Astrocyte (in vitro differentiated cells and primary cell): ENCODE measurements at regions not wholly inside any gene's neighbourhood (a gene's known extent, or its start where the extent isn't known, plus 50 kb on each side); places are given as distances from the start of the nearest gene placed in this dataset.

ENCODE experiments used
- DNase-seq: peaks from one replicate; pipeline ENCODE4 v3.0.0-alpha.2; 2010; ENCODE audit warnings: low read depth
- FAIRE-seq: peaks from 2 replicates; lab custom pipeline; 2011; peaks lifted over from hg19 to GRCh38; lab: Jason Lieb, UNC
- H2AFZ ChIP-seq: 2 replicates; pipeline ENCODE4 v1.6.0; 2012; ENCODE audit warnings: low read depth, low read length, inconsistent platforms
- H3K27ac ChIP-seq: 2 replicates; pipeline ENCODE4 v1.5.1; 2011; ENCODE audit warnings: low read depth, low read length, inconsistent platforms
- H3K27me3 ChIP-seq: 2 replicates; pipeline ENCODE4 v1.6.0; 2011; ENCODE audit warnings: low read length, inconsistent platforms; ENCODE audit not compliant: insufficient read depth
- H3K36me3 ChIP-seq: 2 replicates; pipeline ENCODE4 v1.5.1; 2011; ENCODE audit warnings: low read length, inconsistent platforms; ENCODE audit not compliant: insufficient read depth
- H3K4me1 ChIP-seq: 2 replicates; pipeline ENCODE4 v1.5.1; 2011; ENCODE audit warnings: low read length, inconsistent platforms; ENCODE audit not compliant: insufficient read depth
- H3K4me2 ChIP-seq: 2 replicates; pipeline ENCODE4 v1.6.0; 2012; ENCODE audit warnings: low read length, inconsistent platforms
- H3K4me3 ChIP-seq: 2 replicates; pipeline ENCODE4 v1.5.1; 2011; ENCODE audit warnings: low read depth, mild to moderate bottlenecking, low read length, inconsistent platforms; ENCODE audit not compliant: insufficient read depth
- H3K79me2 ChIP-seq: 2 replicates; pipeline ENCODE4 v1.6.0; 2012; ENCODE audit warnings: mild to moderate bottlenecking, low read length, inconsistent platforms; ENCODE audit not compliant: insufficient read depth
- H3K9ac ChIP-seq: 2 replicates; pipeline ENCODE4 v1.6.0; 2012; ENCODE audit warnings: mild to moderate bottlenecking, low read length, inconsistent platforms
- H3K9me3 ChIP-seq: 2 replicates; pipeline ENCODE4 v1.5.1; 2012; ENCODE audit warnings: low read depth, mild to moderate bottlenecking, low read length, inconsistent platforms; ENCODE audit not compliant: insufficient read depth
- H4K20me1 ChIP-seq: 2 replicates; pipeline ENCODE4 v1.6.0; 2012; ENCODE audit warnings: low read length, inconsistent platforms; ENCODE audit not compliant: insufficient read depth
- H3K27ac Mint-ChIP-seq: one replicate; pipeline ENCODE4 v1.8.0; 2021; ENCODE audit warnings: mild to moderate bottlenecking, mixed read lengths; ENCODE audit not compliant: unreplicated experiment
- H3K27me3 Mint-ChIP-seq: one replicate; pipeline ENCODE4 v1.8.0; 2021; ENCODE audit warnings: low read depth, mixed read lengths; ENCODE audit not compliant: unreplicated experiment
- H3K36me3 Mint-ChIP-seq: one replicate; pipeline ENCODE4 v1.8.0; 2021; ENCODE audit warnings: low read depth, mixed read lengths; ENCODE audit not compliant: unreplicated experiment
- H3K4me1 Mint-ChIP-seq: one replicate; pipeline ENCODE4 v1.8.0; 2021; ENCODE audit warnings: low read depth, mixed read lengths; ENCODE audit not compliant: unreplicated experiment
- H3K4me3 Mint-ChIP-seq: one replicate; pipeline ENCODE4 v1.8.0; 2021; ENCODE audit warnings: mild to moderate bottlenecking, moderate library complexity, mixed read lengths; ENCODE audit not compliant: unreplicated experiment
- H3K9me3 Mint-ChIP-seq: one replicate; pipeline ENCODE4 v1.8.0; 2021; ENCODE audit warnings: mild to moderate bottlenecking, mixed read lengths; ENCODE audit not compliant: unreplicated experiment
- EZH2 ChIP-seq: IDR thresholded peaks from 2 replicates; pipeline ENCODE4 v1.6.1; 2012; ENCODE audit warnings: mild to moderate bottlenecking, low read length, inconsistent platforms; ENCODE audit not compliant: insufficient read depth
- TF ChIP-seq, protein P1 (sequence below): IDR thresholded peaks from 2 replicates; pipeline ENCODE4 v1.5.1; 2011; ENCODE audit warnings: low read depth, mild to moderate bottlenecking, inconsistent platforms, low read length, moderate library complexity; ENCODE audit not compliant: insufficient read depth

DNA sequence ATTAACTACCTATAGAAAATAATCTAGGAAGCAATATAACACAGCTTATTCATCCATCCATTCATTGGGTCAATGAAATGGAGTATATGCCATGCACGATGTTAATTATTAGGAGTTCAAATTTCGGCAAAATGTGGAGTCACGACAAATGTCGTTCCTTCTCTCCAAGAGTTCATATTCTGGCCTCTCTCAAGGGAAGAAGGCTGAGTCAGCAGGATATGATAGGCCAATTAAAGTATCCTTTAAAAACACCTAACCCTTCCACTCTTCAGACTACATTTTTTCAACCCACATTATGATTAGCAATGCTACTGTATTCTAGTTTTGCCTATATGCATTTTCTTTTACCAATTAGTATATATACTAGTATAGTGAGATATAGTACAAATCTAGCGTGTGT lies 163.1 kb downstream of the LARP7 start:
- H3K36me3 Mint-ChIP-seq = no peaks in the 10 kb centered on the region
- FAIRE-seq = no peak
- no peak overlapping the region for H3K4me2 ChIP-seq
- H2AFZ ChIP-seq = no peak overlapping the region
- H3K79me2 ChIP-seq = no peaks in the 10 kb centered on the region
- no peaks in the 10 kb centered on the region for H3K9me3 Mint-ChIP-seq
- no peaks in the 10 kb centered on the region for H3K27me3 Mint-ChIP-seq
- H3K4me3 Mint-ChIP-seq = no peak overlapping the region
- no peak for TF ChIP-seq EZH2
- TF ChIP-seq, protein P1, sequence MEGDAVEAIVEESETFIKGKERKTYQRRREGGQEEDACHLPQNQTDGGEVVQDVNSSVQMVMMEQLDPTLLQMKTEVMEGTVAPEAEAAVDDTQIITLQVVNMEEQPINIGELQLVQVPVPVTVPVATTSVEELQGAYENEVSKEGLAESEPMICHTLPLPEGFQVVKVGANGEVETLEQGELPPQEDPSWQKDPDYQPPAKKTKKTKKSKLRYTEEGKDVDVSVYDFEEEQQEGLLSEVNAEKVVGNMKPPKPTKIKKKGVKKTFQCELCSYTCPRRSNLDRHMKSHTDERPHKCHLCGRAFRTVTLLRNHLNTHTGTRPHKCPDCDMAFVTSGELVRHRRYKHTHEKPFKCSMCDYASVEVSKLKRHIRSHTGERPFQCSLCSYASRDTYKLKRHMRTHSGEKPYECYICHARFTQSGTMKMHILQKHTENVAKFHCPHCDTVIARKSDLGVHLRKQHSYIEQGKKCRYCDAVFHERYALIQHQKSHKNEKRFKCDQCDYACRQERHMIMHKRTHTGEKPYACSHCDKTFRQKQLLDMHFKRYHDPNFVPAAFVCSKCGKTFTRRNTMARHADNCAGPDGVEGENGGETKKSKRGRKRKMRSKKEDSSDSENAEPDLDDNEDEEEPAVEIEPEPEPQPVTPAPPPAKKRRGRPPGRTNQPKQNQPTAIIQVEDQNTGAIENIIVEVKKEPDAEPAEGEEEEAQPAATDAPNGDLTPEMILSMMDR = no peak
- H3K27me3 ChIP-seq = no peaks in the 10 kb centered on the region
- peaks cover 2% of the 10 kb centered on the region for H3K4me1 Mint-ChIP-seq
- H3K4me1 ChIP-seq = no peaks in the 10 kb centered on the region
- no peaks in the 10 kb centered on the region for H3K36me3 ChIP-seq
- no peaks in the 10 kb centered on the region for H4K20me1 ChIP-seq
- H3K27ac ChIP-seq = no peak overlapping the region
- no peak overlapping the region for H3K9ac ChIP-seq
- no peak overlapping the region for H3K27ac Mint-ChIP-seq
- DNase-seq = no peak
- no peaks in the 10 kb centered on the region for H3K9me3 ChIP-seq
- no peak overlapping the region for H3K4me3 ChIP-seq

DNA sequence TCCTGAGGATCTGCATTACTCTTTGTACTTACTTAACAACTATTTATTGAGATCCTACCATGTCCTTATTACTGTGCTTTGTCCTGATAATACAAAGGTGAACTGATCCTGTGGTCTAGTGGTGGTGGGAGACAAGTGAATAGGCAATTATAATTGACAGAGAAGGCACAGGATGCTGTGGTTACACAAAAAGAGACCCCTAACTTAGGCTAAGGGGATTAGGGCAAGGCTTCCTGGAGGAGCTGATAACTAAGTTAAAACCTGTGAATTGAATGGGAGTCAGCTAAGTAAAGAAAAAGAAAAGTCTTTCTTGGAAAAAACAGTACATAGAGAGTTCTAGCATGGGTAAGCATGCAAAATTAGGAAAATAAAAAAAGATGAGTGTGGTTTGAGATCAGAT lies 164.4 kb downstream of the LARP7 start:
- no peak for TF ChIP-seq EZH2
- TF ChIP-seq, protein P1 = no peak
- H3K27ac ChIP-seq = no peak overlapping the region

DNA sequence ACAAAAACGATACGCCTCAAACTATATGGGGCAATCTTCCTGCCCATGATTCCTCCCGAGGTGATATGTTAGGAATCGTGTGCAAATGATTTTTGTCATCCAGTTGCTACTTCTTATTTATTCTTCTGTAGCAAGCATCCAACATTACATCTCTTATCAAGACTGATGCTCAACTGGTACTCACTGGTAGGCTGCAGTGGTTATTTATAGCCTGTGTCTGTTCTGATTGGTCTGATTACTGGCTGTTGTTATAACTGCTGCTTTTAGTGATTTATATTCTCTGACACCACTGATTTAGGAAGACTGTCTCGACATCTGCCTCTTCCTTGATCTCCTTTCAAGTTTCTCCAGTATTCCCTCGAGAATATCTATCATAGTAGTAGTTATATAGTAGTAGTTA lies 165.8 kb downstream of the LARP7 start:
- no peak overlapping the region for H3K27ac ChIP-seq
- no peaks in the 10 kb centered on the region for H4K20me1 ChIP-seq
- no peaks in the 10 kb centered on the region for H3K4me1 ChIP-seq
- H3K36me3 Mint-ChIP-seq = no peaks in the 10 kb centered on the region
- no peaks in the 10 kb centered on the region for H3K9me3 ChIP-seq
- no peaks in the 10 kb centered on the region for H3K79me2 ChIP-seq
- H3K4me2 ChIP-seq = no peak overlapping the region
- no peaks in the 10 kb centered on the region for H3K27me3 ChIP-seq
- no peak overlapping the region for H3K4me3 ChIP-seq
- no peak overlapping the region for H3K9ac ChIP-seq
- no peak overlapping the region for H3K4me3 Mint-ChIP-seq
- TF ChIP-seq EZH2 = no peak
- TF ChIP-seq, protein P1 = no peak
- no peak overlapping the region for H2AFZ ChIP-seq
- H3K27me3 Mint-ChIP-seq = no peaks in the 10 kb centered on the region
- no peak for DNase-seq
- FAIRE-seq = no peak
- no peaks in the 10 kb centered on the region for H3K36me3 ChIP-seq
- H3K27ac Mint-ChIP-seq = no peak overlapping the region
- peaks cover 3% of the 10 kb centered on the region for H3K4me1 Mint-ChIP-seq
- H3K9me3 Mint-ChIP-seq = no peaks in the 10 kb centered on the region

More for the DNA sequence above, 164.4 kb downstream of the LARP7 start:
- Histone ChIP-seq H2AFZ (no peak overlapping the region), H3K36me3 (no peaks in the 10 kb centered on the region), H3K9me3 (no peaks in the 10 kb centered on the region), H3K4me3 (no peak overlapping the region), H3K4me2 (no peak overlapping the region), H3K4me1 (no peaks in the 10 kb centered on the region), H3K79me2 (no peaks in the 10 kb centered on the region), H4K20me1 (no peaks in the 10 kb centered on the region), H3K27me3 (no peaks in the 10 kb centered on the region), H3K9ac (no peak overlapping the region)
- no peak overlapping the region for H3K4me3 Mint-ChIP-seq
- no peak overlapping the region for H3K27ac Mint-ChIP-seq
- no peak for FAIRE-seq
- peaks cover 3% of the 10 kb centered on the region for H3K4me1 Mint-ChIP-seq
- H3K9me3 Mint-ChIP-seq = no peaks in the 10 kb centered on the region
- no peak for DNase-seq
- no peaks in the 10 kb centered on the region for H3K36me3 Mint-ChIP-seq
- no peaks in the 10 kb centered on the region for H3K27me3 Mint-ChIP-seq
